ENCODE measurements at regions not wholly inside any gene's neighbourhood (a gene's known extent, or its start where the extent isn't known, plus 50 kb on each side); places are given as distances from the start of the nearest gene placed in this dataset.

GRCh38 chr5:36751886-36752285, 124.7 kb upstream of the NIPBL start:
- no peaks in the 10 kb centered on the region for H3K36me3 ChIP-seq (ENCODE audit: low read depth)
- no peak for TF ChIP-seq CTCF (IDR thresholded peaks at IDR 0.05)
- no peak overlapping the region for H3K4me3 ChIP-seq
- no peaks in the 10 kb centered on the region for H3K9me3 ChIP-seq
- ATAC-seq (no peak), DNase-seq (no peak)
- H3K4me1 ChIP-seq (ENCODE audit: low read depth), result no peaks in the 10 kb centered on the region
- intact Hi-C loops (cut with DNase I, micrococcal nuclease), result no loop called here

GRCh38 chr5:36755342-36755741, 121.2 kb upstream of the NIPBL start:
- DNase-seq (no peak), ATAC-seq (peak; percentile 66)
- Histone ChIP-seq H3K4me3 (no peak overlapping the region), H3K4me1 (ENCODE audit: low read depth) (no peaks in the 10 kb centered on the region), H3K9me3 (no peaks in the 10 kb centered on the region), H3K36me3 (ENCODE audit: low read depth) (no peaks in the 10 kb centered on the region)
- intact Hi-C loops (cut with DNase I, micrococcal nuclease), result no loop called here
- no peak for TF ChIP-seq CTCF (IDR thresholded peaks at IDR 0.05)

GRCh38 chr5:36755920-36756488, 120.6 kb upstream of the NIPBL start:
- peak; percentile 34 for ATAC-seq
- H3K4me3 ChIP-seq, result no peak overlapping the region
- TF ChIP-seq CTCF (IDR thresholded peaks at IDR 0.05), result no peak
- H3K9me3 ChIP-seq, result no peaks in the 10 kb centered on the region
- H3K4me1 ChIP-seq (ENCODE audit: low read depth), result no peaks in the 10 kb centered on the region
- intact Hi-C loops (cut with DNase I, micrococcal nuclease), result no loop called here
- DNase-seq, result no peak
- no peaks in the 10 kb centered on the region for H3K36me3 ChIP-seq (ENCODE audit: low read depth)

- intact Hi-C loops (cut with DNase I, micrococcal nuclease), result no loop called here
- peak; percentile 98 for ATAC-seq
- DNase-seq, result peak; percentile 56 to 65 (median 60)
- no peak for TF ChIP-seq CTCF (IDR thresholded peaks at IDR 0.05)
- H3K9me3 ChIP-seq, result no peaks in the 10 kb centered on the region
- no peaks in the 10 kb centered on the region for H3K36me3 ChIP-seq (ENCODE audit: low read depth)
- H3K4me1 ChIP-seq (ENCODE audit: low read depth), result no peaks in the 10 kb centered on the region
- H3K4me3 ChIP-seq, result no peak overlapping the region
These were observed 119.7 kb upstream of the NIPBL start for GRCh38 chr5:36756848-36757247.

- intact Hi-C loops (cut with DNase I, micrococcal nuclease), result no loop called here
- TF ChIP-seq CTCF (IDR thresholded peaks at IDR 0.05), result no peak
- DNase-seq (no peak), ATAC-seq (no peak)
- Histone ChIP-seq H3K9me3 (no peaks in the 10 kb centered on the region), H3K36me3 (ENCODE audit: low read depth) (no peaks in the 10 kb centered on the region), H3K4me3 (no peak overlapping the region), H3K4me1 (ENCODE audit: low read depth) (no peaks in the 10 kb centered on the region)
These were observed 117.5 kb upstream of the NIPBL start for GRCh38 chr5:36759117-36759516.

- Histone ChIP-seq H3K4me3 (no peak overlapping the region), H3K36me3 (ENCODE audit: low read depth) (no peaks in the 10 kb centered on the region), H3K9me3 (no peaks in the 10 kb centered on the region), H3K4me1 (ENCODE audit: low read depth) (no peaks in the 10 kb centered on the region)
- no peak for TF ChIP-seq CTCF (IDR thresholded peaks at IDR 0.05)
- intact Hi-C loops (cut with DNase I, micrococcal nuclease), result no loop called here
- DNase-seq (no peak), ATAC-seq (no peak)
These were observed 113.1 kb upstream of the NIPBL start for GRCh38 chr5:36763454-36763853.

Measured in mucosa of descending colon (tissue), 3 donors.